Right cardiac atrium (tissue), 5 donors: ENCODE measurements at regions not wholly inside any gene's neighbourhood (a gene's known extent, or its start where the extent isn't known, plus 50 kb on each side); places are given as distances from the start of the nearest gene placed in this dataset.

Experiments
- ATAC-seq, 2 donors: fragments of 200-7000 bp; cut with Tn5 transposase; one replicate each; pipeline versions ENCODE4 v1.8.0 to v1.9.1; 2020; ENCODE audit warnings: moderate library complexity in 2 of 2, mild to moderate bottlenecking in 1 of 2
- DNase-seq, 3 donors: peaks; one replicate each; pipeline ENCODE4 v3.0.0-alpha.2; 2020
- H3K27ac ChIP-seq: one replicate; pipeline ENCODE4 v1.5.1; 2013; ENCODE audit warnings: mild to moderate bottlenecking, low read length, control low read depth, moderate library complexity
- H3K27me3 ChIP-seq: one replicate; pipeline ENCODE4 v1.6.1; 2013; ENCODE audit not compliant: control insufficient read depth, insufficient read depth
- H3K4me1 ChIP-seq: one replicate; pipeline ENCODE4 v1.6.1; 2013; ENCODE audit warnings: low read length; ENCODE audit not compliant: control insufficient read depth, insufficient read depth
- H3K4me3 ChIP-seq: one replicate; pipeline ENCODE4 v1.5.1; 2013; ENCODE audit warnings: low read length, control low read depth
- H3K9me3 ChIP-seq: one replicate; pipeline ENCODE4 v1.6.1; 2013; ENCODE audit warnings: low read length; ENCODE audit not compliant: control insufficient read depth
- WGBS: extraction: QIAGEN DNeasy Blood & Tissue Kit; methylation state at CpG from one replicate; pipeline ENCODE4 v1.1.7; 2013; 5-methylcytosine and 5-hydroxymethylcytosine counted together
- intact Hi-C, 4 donors: fragments of 100-400 bp; cut with DNase I; formaldehyde crosslinking; loops; one replicate each; pipeline versions ENCODE4 v1.11.0 to v1.14.0; 2022 to 2023
- donor health status: healthy with polysubstance abuse.
- donor health status: DM: no; HTN: yes; CAD: no.
- donor health status: DM: no; HTN: no; CAD: no.
- donor health status: DM: no; HTN: yes; CAD: no; lungs with severe emphysema.
- donor health status: DM: yes; HTN: yes; CAD: no.

DNA sequence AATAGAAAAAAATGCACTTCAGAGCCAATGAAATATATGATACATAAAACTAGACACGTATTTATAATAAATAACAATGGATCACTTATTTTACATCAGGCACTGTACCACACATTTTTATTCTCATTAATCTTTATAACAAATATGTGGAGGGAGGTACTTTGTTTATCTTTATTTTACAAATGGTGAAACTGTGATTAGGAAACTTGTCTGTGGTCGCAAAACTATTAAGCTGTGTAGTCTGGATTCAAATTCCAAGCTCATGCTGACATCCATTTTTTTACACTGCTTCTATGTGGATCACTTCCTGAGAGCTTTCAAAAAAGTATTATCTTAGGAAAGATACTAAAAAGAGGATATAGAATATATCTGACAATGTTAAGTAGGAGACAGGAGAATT lies 978.6 kb downstream of the SORCS1 start:
- DNase-seq (no peak), ATAC-seq (no peak)
- Histone ChIP-seq H3K9me3 (no peaks in the 10 kb centered on the region), H3K27me3 (no peaks in the 10 kb centered on the region), H3K4me1 (no peaks in the 10 kb centered on the region), H3K4me3 (no peak overlapping the region), H3K27ac (no peak overlapping the region)
- 81% methylated on average over 2 of the region's 2 CpGs for WGBS
- intact Hi-C loops = no loop called here

DNA sequence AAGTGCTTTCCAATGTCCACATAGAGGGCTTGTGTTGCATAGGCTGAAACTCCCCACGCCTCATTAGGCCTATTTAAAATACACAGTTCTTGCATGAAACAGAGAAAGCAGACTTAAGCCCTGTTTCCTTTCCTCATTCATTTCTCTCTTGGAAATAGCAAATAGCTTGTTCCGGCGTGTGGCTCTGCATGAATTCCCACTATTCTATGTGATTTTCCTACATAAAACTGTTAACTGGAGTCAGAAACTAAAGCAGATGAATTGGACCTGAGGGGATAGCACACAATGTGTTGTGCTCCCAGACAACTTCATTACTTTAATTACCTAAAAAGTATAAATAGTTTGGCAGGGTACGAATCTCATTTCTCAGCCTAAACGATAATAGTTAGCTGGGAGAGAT lies 981.5 kb downstream of the SORCS1 start:
- Histone ChIP-seq H3K9me3 (no peaks in the 10 kb centered on the region), H3K27me3 (no peaks in the 10 kb centered on the region), H3K4me3 (no peak overlapping the region), H3K27ac (no peak overlapping the region), H3K4me1 (no peaks in the 10 kb centered on the region)
- DNase-seq (no peak), ATAC-seq (no peak)
- intact Hi-C loops = no loop called here
- 84% methylated on average over 5 of the region's 5 CpGs for WGBS

GRCh38 chr10:106182542-106182941 lies 982.0 kb downstream of the SORCS1 start:
- Histone ChIP-seq H3K4me1 (no peaks in the 10 kb centered on the region), H3K4me3 (no peak overlapping the region), H3K9me3 (no peaks in the 10 kb centered on the region), H3K27me3 (no peaks in the 10 kb centered on the region), H3K27ac (no peak overlapping the region)
- ATAC-seq = no peak
- intact Hi-C loops = no loop called here
- peak in 1 of 3 donors; percentile 43 for DNase-seq

- DNase-seq (no peak), ATAC-seq (no peak)
- Histone ChIP-seq H3K27ac (no peak overlapping the region), H3K9me3 (no peaks in the 10 kb centered on the region), H3K4me3 (no peak overlapping the region), H3K4me1 (no peaks in the 10 kb centered on the region), H3K27me3 (no peaks in the 10 kb centered on the region)
- intact Hi-C loops = no loop called here
- 69% methylated on average over 3 of the region's 3 CpGs for WGBS
Measured at GRCh38 chr10:106181501-106181900, 983.0 kb downstream of the SORCS1 start.

- ATAC-seq (no peak), DNase-seq (no peak)
- intact Hi-C loops = loop anchor here in 2 of 4 donors (10.0 kb wide), 1 partner anchor 225 kb away; no protein-coding TSS in a partner anchor
- H3K27ac ChIP-seq = no peak overlapping the region
- no peaks in the 10 kb centered on the region for H3K27me3 ChIP-seq
- no peaks in the 10 kb centered on the region for H3K9me3 ChIP-seq
- H3K4me3 ChIP-seq = no peak overlapping the region
- no peaks in the 10 kb centered on the region for H3K4me1 ChIP-seq
Measured at GRCh38 chr10:106179430-106179829, 985.1 kb downstream of the SORCS1 start.

GRCh38 chr10:106175760-106176377 lies 988.6 kb downstream of the SORCS1 start:
- Histone ChIP-seq H3K9me3 (no peaks in the 10 kb centered on the region), H3K4me3 (no peak overlapping the region), H3K27ac (no peak overlapping the region), H3K4me1 (no peaks in the 10 kb centered on the region), H3K27me3 (no peaks in the 10 kb centered on the region)
- 50% methylated on average over 5 of the region's 5 CpGs for WGBS
- DNase-seq (no peak), ATAC-seq (no peak)
- intact Hi-C loops = loop anchor here in 2 of 4 donors (10.0 kb wide), 1 partner anchor 221 kb away; no protein-coding TSS in a partner anchor

GRCh38 chr10:106173838-106174237 lies 990.7 kb downstream of the SORCS1 start:
- H3K4me1 ChIP-seq = no peaks in the 10 kb centered on the region
- DNase-seq = no peak
- no peak for ATAC-seq
- H3K27ac ChIP-seq = no peak overlapping the region
- whole genome bisulfite sequencing = 85% methylated on average over 3 of the region's 3 CpGs
- H3K9me3 ChIP-seq = no peaks in the 10 kb centered on the region
- no peak overlapping the region for H3K4me3 ChIP-seq
- intact Hi-C loops = loop anchor here in 2 of 4 donors (10.0 kb wide), 1 partner anchor 219 kb away; no protein-coding TSS in a partner anchor
- H3K27me3 ChIP-seq = no peaks in the 10 kb centered on the region

DNA sequence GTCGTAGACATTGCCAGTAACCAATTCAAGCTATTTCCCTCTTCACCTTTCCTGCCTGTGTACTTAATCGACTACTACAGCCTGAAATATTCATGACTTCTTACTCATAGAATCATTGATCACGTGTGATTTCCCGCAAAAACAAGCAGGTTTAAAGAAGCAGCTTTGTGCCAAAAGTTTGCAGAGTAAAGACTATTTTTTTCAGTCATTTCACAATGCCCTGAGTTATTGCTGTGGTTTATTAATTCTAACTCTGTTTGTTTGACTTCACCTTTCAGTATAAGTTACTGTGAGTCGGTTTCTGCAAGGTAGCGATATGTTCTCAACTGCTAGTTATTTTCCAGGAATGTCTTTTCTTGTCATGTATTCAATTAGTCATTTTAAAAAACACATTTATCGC lies 995.3 kb downstream of the SORCS1 start:
- WGBS = 69% methylated on average over 7 of the region's 7 CpGs
- Histone ChIP-seq H3K4me1 (no peaks in the 10 kb centered on the region), H3K27ac (no peak overlapping the region), H3K4me3 (no peak overlapping the region), H3K9me3 (no peaks in the 10 kb centered on the region), H3K27me3 (no peaks in the 10 kb centered on the region)
- intact Hi-C loops = no loop called here
- DNase-seq = no peak
- ATAC-seq = no peak

- 56% methylated on average over 2 of the region's 2 CpGs for WGBS
- Histone ChIP-seq H3K9me3 (no peaks in the 10 kb centered on the region), H3K27me3 (no peaks in the 10 kb centered on the region), H3K4me3 (no peak overlapping the region), H3K4me1 (no peaks in the 10 kb centered on the region), H3K27ac (no peak overlapping the region)
- no peak for DNase-seq
- no peak for ATAC-seq
- intact Hi-C loops = no loop called here
Measured at GRCh38 chr10:106167946-106168345, 996.6 kb downstream of the SORCS1 start.

DNA sequence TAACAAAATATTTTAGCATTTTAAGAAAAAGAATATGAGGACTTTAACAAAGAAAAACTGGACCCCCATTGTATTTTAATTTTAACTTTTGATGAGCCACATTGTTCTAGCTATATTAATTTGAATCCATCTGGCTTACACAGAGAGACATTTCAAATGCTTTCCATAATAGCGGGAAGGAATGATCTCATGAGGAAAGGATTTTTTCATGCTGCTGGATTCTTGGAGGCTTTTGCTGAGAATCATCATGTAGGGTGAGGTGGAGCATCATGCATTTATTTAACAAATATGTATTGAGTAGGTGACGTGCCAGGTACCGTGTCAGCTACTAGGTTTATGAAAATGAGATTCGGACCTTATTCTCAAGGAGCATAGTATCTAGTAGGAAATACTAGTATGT lies 1006.3 kb downstream of the SORCS1 start:
- no peak overlapping the region for H3K27ac ChIP-seq
- no peaks in the 10 kb centered on the region for H3K27me3 ChIP-seq
- H3K9me3 ChIP-seq = no peaks in the 10 kb centered on the region
- ATAC-seq = no peak
- 66% methylated on average over 4 of the region's 4 CpGs for WGBS
- no peaks in the 10 kb centered on the region for H3K4me1 ChIP-seq
- no peak for DNase-seq
- H3K4me3 ChIP-seq = no peak overlapping the region
- intact Hi-C loops = no loop called here

DNA sequence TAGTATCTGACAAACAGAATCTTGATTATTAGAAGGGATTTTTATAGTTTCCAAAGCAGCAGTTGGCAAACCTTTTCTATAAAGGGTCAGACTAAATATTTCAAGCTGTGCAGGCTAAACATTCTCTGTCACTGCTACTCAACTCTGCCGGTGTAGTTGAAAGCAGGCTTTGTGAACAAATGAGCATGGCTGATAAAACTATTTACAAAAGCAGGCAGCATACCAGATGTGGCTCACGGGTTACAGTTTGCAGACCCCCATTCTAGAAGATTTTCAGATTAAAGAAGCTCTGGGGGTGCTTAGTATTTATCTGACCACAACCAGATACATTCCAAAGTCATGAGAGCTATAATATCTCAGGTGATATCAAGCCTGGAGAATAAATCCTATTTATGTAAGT lies 1017.5 kb downstream of the SORCS1 start:
- H3K4me3 ChIP-seq = no peak overlapping the region
- no peaks in the 10 kb centered on the region for H3K9me3 ChIP-seq
- ATAC-seq (no peak), DNase-seq (no peak)
- intact Hi-C loops = no loop called here
- H3K27ac ChIP-seq = no peak overlapping the region
- 15% methylated on average over 2 of the region's 2 CpGs for whole genome bisulfite sequencing
- H3K4me1 ChIP-seq = no peaks in the 10 kb centered on the region
- no peaks in the 10 kb centered on the region for H3K27me3 ChIP-seq

DNA sequence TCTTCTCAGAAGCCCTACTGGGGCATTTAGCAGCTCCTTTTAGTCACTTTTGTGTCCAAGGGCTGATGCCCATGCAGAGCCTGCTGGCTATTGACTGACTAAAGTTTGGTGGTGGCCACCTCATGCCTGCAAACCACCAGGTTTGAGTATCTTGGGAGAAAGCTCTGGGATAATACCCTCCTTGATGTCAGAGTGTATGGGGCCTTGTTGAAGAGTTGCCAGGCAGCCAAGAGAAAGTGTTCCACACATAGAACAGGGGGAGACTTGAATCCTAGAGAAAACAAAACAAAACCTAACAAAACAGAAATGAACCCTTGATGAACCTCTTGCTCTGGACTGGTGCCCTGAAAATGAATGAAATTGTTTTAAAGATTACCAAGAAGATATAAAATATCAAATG lies 1024.6 kb downstream of the SORCS1 start:
- H3K27ac ChIP-seq = no peak overlapping the region
- ATAC-seq (no peak), DNase-seq (no peak)
- intact Hi-C loops = no loop called here
- H3K27me3 ChIP-seq = no peaks in the 10 kb centered on the region
- H3K9me3 ChIP-seq = no peaks in the 10 kb centered on the region
- H3K4me1 ChIP-seq = no peaks in the 10 kb centered on the region
- no peak overlapping the region for H3K4me3 ChIP-seq
